ENCODE measurements at regions not wholly inside any gene's neighbourhood (a gene's known extent, or its start where the extent isn't known, plus 50 kb on each side); places are given as distances from the start of the nearest gene placed in this dataset.

GRCh38 chr9:28004900-28005299 is 431.6 kb upstream of the C9orf72 start:
- no peak for DNase-seq (ENCODE audit: low read depth in 2 of 3, low spot score in 1 of 3)

GRCh38 chr9:28005779-28006178 is 432.5 kb upstream of the C9orf72 start:
- DNase-seq (ENCODE audit: low read depth in 2 of 3, low spot score in 1 of 3) = no peak

DNA sequence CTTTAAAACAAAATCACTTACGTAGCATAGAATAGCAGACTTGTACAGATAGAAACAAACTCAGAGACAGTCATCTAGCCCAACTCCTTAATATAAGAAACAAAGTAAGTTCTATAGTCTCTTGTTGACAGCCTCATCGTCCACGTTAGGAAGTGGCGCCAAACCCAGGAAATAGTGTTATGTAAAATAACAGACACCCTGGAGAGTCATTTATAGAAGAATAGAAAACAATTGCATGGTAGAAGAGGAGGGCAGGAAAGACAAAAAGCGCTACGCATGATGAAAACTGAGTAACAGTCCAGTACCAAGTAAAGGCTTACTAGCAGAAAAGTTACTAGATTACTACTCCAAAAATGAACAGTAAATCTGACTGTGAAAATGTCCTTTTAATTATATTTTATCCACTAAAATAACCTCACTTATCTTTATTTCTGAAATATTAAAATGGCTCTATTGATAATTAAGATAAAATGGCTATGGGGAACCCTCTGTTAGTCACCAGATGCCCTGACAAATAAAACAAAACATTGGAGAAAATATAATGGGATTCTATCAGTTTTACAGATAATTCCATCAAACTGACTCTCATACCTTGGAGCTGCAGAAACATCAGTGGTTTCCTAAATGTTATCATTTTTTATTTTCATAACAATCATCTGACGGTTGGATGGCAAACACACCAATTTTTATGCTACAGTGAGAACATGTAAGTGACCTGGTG is 434.0 kb upstream of the C9orf72 start:
- DNase-seq (ENCODE audit: low read depth in 2 of 3, low spot score in 1 of 3) = no peak

- no peak for DNase-seq (ENCODE audit: low read depth in 2 of 3, low spot score in 1 of 3)
Measured at GRCh38 chr9:28014212-28014611, 440.9 kb upstream of the C9orf72 start.

GRCh38 chr9:28024676-28025075 is 451.4 kb upstream of the C9orf72 start:
- DNase-seq (ENCODE audit: low read depth in 2 of 3, low spot score in 1 of 3) = no peak

DNA sequence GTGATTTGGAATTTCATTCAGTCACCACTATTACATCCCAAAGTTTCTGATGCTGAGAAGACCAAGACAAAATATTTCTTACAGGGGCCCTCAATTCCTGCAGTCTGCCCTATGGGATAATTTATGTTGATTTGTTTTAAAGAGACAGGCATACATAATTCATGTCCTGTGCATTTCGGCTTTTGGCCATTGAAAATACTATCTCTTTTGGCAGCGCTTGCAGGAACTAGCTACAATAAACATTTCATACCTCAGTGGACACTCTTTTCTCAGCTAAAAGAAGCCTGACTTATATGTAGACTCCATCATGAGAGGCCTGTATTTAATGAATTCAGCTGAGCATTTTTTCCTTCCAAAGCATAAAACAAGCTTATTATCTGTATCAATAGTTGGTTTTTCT is 451.9 kb upstream of the C9orf72 start:
- DNase-seq (ENCODE audit: low read depth in 2 of 3, low spot score in 1 of 3) = no peak

GRCh38 chr9:28031521-28032267 is 458.4 kb upstream of the C9orf72 start:
- DNase-seq (ENCODE audit: low read depth in 2 of 3, low spot score in 1 of 3) = no peak

DNA sequence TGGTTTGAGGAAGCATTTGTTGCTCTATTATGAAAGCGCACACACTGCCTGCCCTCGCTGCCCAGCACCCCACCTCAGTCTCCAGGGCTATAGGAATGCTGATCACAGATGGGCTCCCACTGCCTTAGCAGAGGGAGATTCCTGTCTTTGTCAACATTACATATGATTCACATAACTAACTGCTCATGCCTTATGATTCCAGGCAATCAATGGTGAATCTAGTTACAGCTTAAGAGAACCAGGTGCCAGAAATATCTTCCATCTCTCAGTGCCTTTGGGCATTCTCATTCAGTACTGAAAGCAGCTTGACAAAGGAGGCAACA is 458.9 kb upstream of the C9orf72 start:
- DNase-seq (ENCODE audit: low read depth in 2 of 3, low spot score in 1 of 3) = no peak

DNA sequence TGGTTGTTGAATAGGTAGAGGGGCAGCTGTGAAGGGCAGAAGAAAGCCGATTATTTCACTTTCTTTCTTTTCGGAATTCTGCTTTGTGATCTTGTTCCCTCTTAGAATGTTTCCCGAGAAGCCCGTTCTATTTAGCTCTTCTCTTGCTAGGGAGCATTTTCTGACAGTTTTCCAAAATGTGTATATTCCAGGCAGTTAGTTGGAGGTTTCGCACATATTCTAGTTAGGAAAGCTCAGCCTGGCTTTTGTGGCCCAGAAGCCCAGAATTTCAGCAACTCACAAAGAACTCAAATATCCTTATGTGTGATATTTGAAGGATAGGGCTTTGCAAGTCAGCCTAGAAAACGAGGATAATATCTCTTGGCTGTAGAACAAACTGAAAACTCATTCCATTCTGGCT is 461.0 kb upstream of the C9orf72 start:
- no peak for DNase-seq (ENCODE audit: low read depth in 2 of 3, low spot score in 1 of 3)

DNA sequence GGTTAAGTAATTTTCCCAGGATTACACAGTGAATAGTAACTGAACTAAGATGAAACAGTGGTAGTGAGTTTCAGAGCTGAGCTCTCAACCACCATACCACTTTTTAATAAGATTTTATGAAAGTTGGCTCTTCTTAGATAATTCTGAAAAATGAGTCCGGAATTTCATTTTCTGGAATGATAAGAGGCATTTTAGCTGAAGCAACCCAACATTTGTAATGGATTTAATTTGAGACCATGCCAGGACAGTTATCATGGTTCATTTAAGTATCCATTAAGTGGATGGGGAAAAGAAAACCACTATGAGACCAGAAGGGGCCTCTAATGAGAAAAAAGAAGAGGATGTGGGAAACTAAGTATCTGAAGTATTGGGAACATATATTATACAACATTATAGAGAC is 464.7 kb upstream of the C9orf72 start:
- no peak for DNase-seq (ENCODE audit: low read depth in 2 of 3, low spot score in 1 of 3)

GRCh38 chr9:28045051-28045450 is 471.8 kb upstream of the C9orf72 start:
- DNase-seq (ENCODE audit: low read depth in 2 of 3, low spot score in 1 of 3) = no peak

DNA sequence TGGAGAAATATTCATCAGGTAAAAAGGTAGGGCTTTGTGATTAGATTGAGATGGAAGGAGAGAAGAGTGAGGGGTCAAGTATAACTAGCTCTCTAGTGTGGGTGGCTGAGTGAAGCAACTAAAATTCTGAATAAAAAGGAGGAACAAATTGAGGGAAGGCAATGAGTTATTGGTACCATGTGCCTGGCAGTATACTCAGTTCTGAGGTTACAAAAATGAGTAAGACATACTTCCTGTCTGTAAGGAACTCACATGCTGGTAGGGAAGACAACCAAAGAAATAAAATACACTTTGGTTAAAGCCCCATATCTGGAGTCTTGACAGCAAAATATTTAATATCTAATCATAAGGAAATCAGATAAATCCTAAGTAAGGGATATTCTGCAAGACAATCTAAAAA is 476.8 kb upstream of the C9orf72 start:
- DNase-seq (ENCODE audit: low read depth in 2 of 3, low spot score in 1 of 3) = no peak

DNA sequence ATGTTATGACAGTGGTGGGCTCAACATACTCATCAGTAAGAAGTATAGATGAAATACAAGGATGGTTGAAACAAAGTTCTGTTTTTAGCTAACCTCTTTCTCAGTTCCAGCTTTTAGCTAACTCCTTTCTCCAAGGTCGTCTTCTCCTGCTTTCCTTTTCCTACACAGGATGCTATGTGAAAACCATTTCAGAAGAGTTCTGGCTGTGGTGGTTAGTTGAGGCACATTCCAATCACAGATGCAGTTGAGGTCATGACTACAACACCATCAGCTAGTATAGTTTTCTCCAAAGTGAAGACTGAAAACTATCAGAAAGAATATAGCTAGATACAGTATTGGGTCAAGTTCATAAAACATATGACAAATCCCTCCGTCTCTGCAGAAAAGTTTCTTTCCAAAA is 477.7 kb upstream of the C9orf72 start:
- DNase-seq (ENCODE audit: low read depth in 2 of 3, low spot score in 1 of 3) = no peak

DNA sequence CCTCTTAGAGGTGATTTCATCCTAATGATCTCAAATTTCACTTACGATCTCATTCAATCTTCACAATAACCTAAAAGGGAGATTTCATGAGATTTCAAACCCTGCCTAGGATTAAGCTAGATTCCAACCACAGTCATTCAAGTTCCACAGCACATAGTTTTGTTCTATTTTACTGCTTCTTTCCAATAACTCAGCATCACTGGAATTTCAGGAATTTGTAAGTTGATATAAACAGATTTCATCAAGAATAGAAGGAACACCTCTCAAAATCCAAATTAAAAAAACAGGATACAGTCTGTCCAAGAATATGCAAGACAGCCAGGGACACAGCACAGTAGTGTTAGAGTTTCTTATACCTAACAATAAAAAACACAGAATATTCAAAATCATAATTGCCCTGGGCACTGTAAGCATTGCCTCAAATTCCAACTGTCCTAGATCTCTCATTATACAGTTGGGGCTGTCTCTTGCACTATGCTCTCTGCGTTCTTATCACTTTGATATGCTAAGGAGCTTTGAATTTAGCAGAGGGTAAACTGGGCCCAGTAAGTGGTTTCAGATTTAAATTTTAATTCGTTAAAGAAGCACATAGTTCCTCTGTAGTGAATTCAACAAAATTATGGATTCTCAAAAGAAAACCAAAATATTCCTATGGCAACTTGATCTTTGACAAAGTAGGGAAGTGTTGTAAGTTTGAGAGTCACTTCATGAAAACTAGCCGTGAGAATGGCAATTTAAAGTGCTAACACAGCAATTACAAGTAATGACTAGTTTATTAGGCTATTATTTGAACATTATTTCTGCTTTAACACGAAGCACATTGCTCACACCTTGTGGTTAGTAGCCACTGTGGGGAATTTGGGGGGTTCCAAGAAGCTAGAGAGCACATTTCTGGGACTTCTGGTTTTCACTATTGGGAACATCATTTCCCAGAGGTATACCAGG is 478.6 kb upstream of the C9orf72 start:
- DNase-seq (ENCODE audit: low read depth in 2 of 3, low spot score in 1 of 3) = no peak

- DNase-seq (ENCODE audit: low read depth in 2 of 3, low spot score in 1 of 3) = no peak
Measured at GRCh38 chr9:28053096-28053777, 480.0 kb upstream of the C9orf72 start.

DNA sequence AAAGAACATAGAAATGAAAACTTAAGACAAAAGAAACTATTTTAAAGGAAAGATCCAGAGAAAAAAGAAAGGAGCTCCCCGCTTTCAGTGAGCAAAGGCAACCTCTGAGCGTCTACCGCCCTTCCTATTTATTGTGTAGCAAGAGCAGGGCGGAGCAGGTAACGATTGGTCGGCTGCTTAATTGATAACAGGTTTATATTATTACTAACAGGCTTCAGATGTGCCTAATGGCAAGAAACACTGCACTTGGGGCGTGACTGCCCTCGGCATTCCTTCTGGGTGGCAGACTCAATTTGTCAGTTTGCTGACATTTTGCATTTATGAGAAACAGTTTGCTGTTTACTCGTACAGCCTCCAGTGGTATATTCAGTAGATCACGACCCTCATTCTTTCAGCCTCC is 482.7 kb upstream of the C9orf72 start:
- no peak for DNase-seq (ENCODE audit: low read depth in 2 of 3, low spot score in 1 of 3)

GRCh38 chr9:28056466-28056865 is 483.2 kb upstream of the C9orf72 start:
- DNase-seq (ENCODE audit: low read depth in 2 of 3, low spot score in 1 of 3) = no peak

- DNase-seq (ENCODE audit: low read depth in 2 of 3, low spot score in 1 of 3) = no peak
Measured at GRCh38 chr9:28059192-28059591, 485.9 kb upstream of the C9orf72 start.

GRCh38 chr9:28064241-28064815 is 491.0 kb upstream of the C9orf72 start:
- DNase-seq (ENCODE audit: low read depth in 2 of 3, low spot score in 1 of 3) = no peak

DNA sequence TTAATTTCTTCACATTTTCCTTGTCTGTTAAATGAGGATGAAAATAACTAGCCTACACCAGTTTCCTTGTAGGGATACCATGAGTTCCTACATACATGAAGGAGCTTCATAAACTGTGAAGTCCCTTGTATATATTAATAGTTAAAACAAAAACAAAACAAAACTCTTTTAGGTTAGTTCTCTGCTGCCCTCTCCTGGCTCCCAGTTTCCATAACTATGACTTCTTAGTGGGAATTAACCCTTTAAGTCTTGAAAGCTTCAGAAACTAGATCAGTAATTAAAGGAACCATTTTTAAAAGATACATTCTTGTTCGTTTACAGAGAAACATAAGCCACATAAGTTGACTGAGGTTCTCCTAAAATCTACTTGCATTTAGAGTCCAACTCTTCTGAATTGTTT is 500.0 kb upstream of the C9orf72 start:
- DNase-seq (ENCODE audit: low read depth in 2 of 3, low spot score in 1 of 3) = no peak

GRCh38 chr9:28079677-28080076 is 506.4 kb upstream of the C9orf72 start:
- DNase-seq (ENCODE audit: low read depth in 2 of 3, low spot score in 1 of 3) = no peak
